CD4-positive, CD25-positive, alpha-beta regulatory T cell (primary cell): ENCODE measurements at regions not wholly inside any gene's neighbourhood (a gene's known extent, or its start where the extent isn't known, plus 50 kb on each side); places are given as distances from the start of the nearest gene placed in this dataset.

ENCODE experiments used
- ATAC-seq, 2 donors: fragments of 150-1000 bp; cut with Tn5 transposase; one replicate each; pipeline ENCODE4 v1.10.0; 2021; ENCODE audit warnings: low read depth in 2 of 2, moderate number of reproducible peaks in 2 of 2, moderate library complexity in 1 of 2
- DNase-seq, 3 donors: peaks; one replicate each; pipeline versions ENCODE4 v3.0.0 to v3.0.0-alpha.2; 2012 to 2022; ENCODE audit warnings: mixed read lengths in 1 of 3
- H3K27ac ChIP-seq: one replicate; pipeline ENCODE4 v1.7.0; 2013; ENCODE audit warnings: mild to moderate bottlenecking, low read length; ENCODE audit not compliant: insufficient read depth, poor library complexity, severe bottlenecking
- H3K27me3 ChIP-seq: one replicate; pipeline ENCODE4 v1.7.0; 2013; ENCODE audit warnings: low read length; ENCODE audit not compliant: control insufficient read depth, insufficient read depth
- H3K36me3 ChIP-seq: one replicate; pipeline ENCODE4 v1.7.0; 2013; ENCODE audit warnings: mild to moderate bottlenecking, low read length, moderate library complexity; ENCODE audit not compliant: control insufficient read depth, insufficient read depth
- H3K4me1 ChIP-seq: 2 replicates; pipeline ENCODE4 v1.7.0; 2013; ENCODE audit warnings: mild to moderate bottlenecking, low read length; ENCODE audit not compliant: insufficient read depth, control insufficient read depth, poor library complexity, severe bottlenecking
- H3K4me3 ChIP-seq: one replicate; pipeline ENCODE4 v1.7.0; 2013; ENCODE audit warnings: low read depth, mild to moderate bottlenecking, low read length, moderate library complexity
- H3K9me3 ChIP-seq, 2 experiments: 1 replicate in 1 of 2; 2 replicates in 1 of 2; pipeline ENCODE4 v1.7.0; 2013; ENCODE audit warnings: low read length in 2 of 2, mild to moderate bottlenecking in 1 of 2, moderate library complexity in 1 of 2; ENCODE audit not compliant: control insufficient read depth in 2 of 2
- H3K27ac Mint-ChIP-seq, 3 donors: one replicate each; pipeline ENCODE4 v1.8.0; 2020 to 2022; ENCODE audit warnings: mild to moderate bottlenecking in 3 of 3, mixed read lengths in 3 of 3, moderate library complexity in 2 of 3
- H3K27me3 Mint-ChIP-seq: one replicate; pipeline ENCODE4 v1.8.0; 2022; ENCODE audit warnings: mild to moderate bottlenecking, mixed read lengths
- H3K36me3 Mint-ChIP-seq: one replicate; pipeline ENCODE4 v1.8.0; 2020; ENCODE audit warnings: mixed read lengths
- H3K4me1 Mint-ChIP-seq, 4 donors: one replicate each; pipeline ENCODE4 v1.8.0; 2020 to 2022; ENCODE audit warnings: mixed read lengths in 4 of 4, mild to moderate bottlenecking in 1 of 4
- H3K4me3 Mint-ChIP-seq, 4 donors: one replicate each; pipeline ENCODE4 v1.8.0; 2020 to 2022; ENCODE audit warnings: mild to moderate bottlenecking in 4 of 4, mixed read lengths in 4 of 4, moderate library complexity in 3 of 4
- H3K9me3 Mint-ChIP-seq, 7 donors: one replicate each; pipeline ENCODE4 v1.8.0; 2020 to 2022; ENCODE audit warnings: mixed read lengths in 7 of 7, mild to moderate bottlenecking in 3 of 7, moderate library complexity in 2 of 7

GRCh38 chr2:139825726-139826125 lies 1045.5 kb upstream of the NXPH2 start:
- H3K27ac Mint-ChIP-seq: no peak overlapping the region
- peaks cover 5 to 16% (median 10%) of the 10 kb centered on the region in 7 donors for H3K9me3 Mint-ChIP-seq
- H3K9me3 ChIP-seq: peaks cover 0 to 6% of the 10 kb centered on the region in 2 experiments
- H3K27me3 Mint-ChIP-seq: no peaks in the 10 kb centered on the region
- no peaks in the 10 kb centered on the region for H3K36me3 Mint-ChIP-seq
- no peaks in the 10 kb centered on the region for H3K4me1 Mint-ChIP-seq
- H3K36me3 ChIP-seq: no peaks in the 10 kb centered on the region
- no peak overlapping the region for H3K4me3 Mint-ChIP-seq
- H3K27ac ChIP-seq: no peak overlapping the region
- no peaks in the 10 kb centered on the region for H3K27me3 ChIP-seq
- ATAC-seq (no peak), DNase-seq (no peak)
- H3K4me1 ChIP-seq: no peaks in the 10 kb centered on the region
- no peak overlapping the region for H3K4me3 ChIP-seq

GRCh38 chr2:139819273-139819796 lies 1039.1 kb upstream of the NXPH2 start:
- no peaks in the 10 kb centered on the region for H3K36me3 ChIP-seq
- peaks cover 3 to 4% of the 10 kb centered on the region in 2 experiments for H3K9me3 ChIP-seq
- no peak overlapping the region for H3K4me3 Mint-ChIP-seq
- no peak overlapping the region for H3K27ac ChIP-seq
- no peak overlapping the region for H3K4me3 ChIP-seq
- ATAC-seq (no peak), DNase-seq (no peak)
- H3K4me1 Mint-ChIP-seq: no peaks in the 10 kb centered on the region
- no peak overlapping the region for H3K27ac Mint-ChIP-seq
- no peaks in the 10 kb centered on the region for H3K27me3 Mint-ChIP-seq
- no peaks in the 10 kb centered on the region for H3K27me3 ChIP-seq
- no peaks in the 10 kb centered on the region for H3K4me1 ChIP-seq
- H3K36me3 Mint-ChIP-seq: no peaks in the 10 kb centered on the region
- peaks cover 2 to 16% (median 11%) of the 10 kb centered on the region in 7 donors for H3K9me3 Mint-ChIP-seq

GRCh38 chr2:139814458-139814857 lies 1034.3 kb upstream of the NXPH2 start:
- ATAC-seq (no peak), DNase-seq (no peak)
- Histone ChIP-seq H3K4me1 (no peaks in the 10 kb centered on the region), H3K27me3 (no peaks in the 10 kb centered on the region), H3K9me3 (peaks cover 3 to 4% of the 10 kb centered on the region in 2 experiments), H3K36me3 (no peaks in the 10 kb centered on the region), H3K27ac (no peak overlapping the region), H3K4me3 (no peak overlapping the region)
- Mint-ChIP-seq H3K27me3 (no peaks in the 10 kb centered on the region), H3K9me3 (peaks cover 0 to 12% (median 8%) of the 10 kb centered on the region in 7 donors), H3K4me1 (no peaks in the 10 kb centered on the region), H3K4me3 (no peak overlapping the region), H3K27ac (no peak overlapping the region), H3K36me3 (no peaks in the 10 kb centered on the region)

- H3K27ac Mint-ChIP-seq: no peak overlapping the region
- Histone ChIP-seq H3K9me3 (peaks cover 0 to 3% of the 10 kb centered on the region in 2 experiments), H3K4me1 (no peaks in the 10 kb centered on the region), H3K27ac (no peak overlapping the region), H3K4me3 (no peak overlapping the region), H3K27me3 (no peaks in the 10 kb centered on the region), H3K36me3 (no peaks in the 10 kb centered on the region)
- no peak for DNase-seq
- no peaks in the 10 kb centered on the region for H3K36me3 Mint-ChIP-seq
- no peak overlapping the region for H3K4me3 Mint-ChIP-seq
- no peaks in the 10 kb centered on the region for H3K27me3 Mint-ChIP-seq
- ATAC-seq: no peak
- H3K4me1 Mint-ChIP-seq: no peaks in the 10 kb centered on the region
- H3K9me3 Mint-ChIP-seq: peaks cover 0 to 12% (median 8%) of the 10 kb centered on the region in 7 donors
Observed at GRCh38 chr2:139813340-139813739, 1033.2 kb upstream of the NXPH2 start.

GRCh38 chr2:139805441-139805840 lies 1025.3 kb upstream of the NXPH2 start:
- H3K9me3 Mint-ChIP-seq: peaks cover 0 to 21% (median 8%) of the 10 kb centered on the region in 7 donors
- H3K27ac Mint-ChIP-seq: no peak overlapping the region
- no peaks in the 10 kb centered on the region for H3K36me3 ChIP-seq
- H3K9me3 ChIP-seq: peaks cover 0 to 3% of the 10 kb centered on the region in 2 experiments
- no peaks in the 10 kb centered on the region for H3K4me1 ChIP-seq
- H3K4me3 ChIP-seq: no peak overlapping the region
- H3K4me1 Mint-ChIP-seq: no peaks in the 10 kb centered on the region
- DNase-seq (no peak), ATAC-seq (no peak)
- H3K4me3 Mint-ChIP-seq: no peak overlapping the region
- no peak overlapping the region for H3K27ac ChIP-seq
- H3K36me3 Mint-ChIP-seq: no peaks in the 10 kb centered on the region
- no peaks in the 10 kb centered on the region for H3K27me3 Mint-ChIP-seq
- H3K27me3 ChIP-seq: no peaks in the 10 kb centered on the region

- H3K4me3 Mint-ChIP-seq: no peak overlapping the region
- H3K27me3 Mint-ChIP-seq: no peaks in the 10 kb centered on the region
- H3K9me3 ChIP-seq: no peaks in the 10 kb centered on the region
- H3K9me3 Mint-ChIP-seq: peaks cover 8 to 19% (median 13%) of the 10 kb centered on the region in 7 donors
- no peaks in the 10 kb centered on the region for H3K27me3 ChIP-seq
- H3K36me3 Mint-ChIP-seq: no peaks in the 10 kb centered on the region
- ATAC-seq (no peak), DNase-seq (no peak)
- H3K36me3 ChIP-seq: no peaks in the 10 kb centered on the region
- no peak overlapping the region for H3K27ac ChIP-seq
- no peak overlapping the region for H3K4me3 ChIP-seq
- H3K4me1 Mint-ChIP-seq: no peaks in the 10 kb centered on the region
- H3K4me1 ChIP-seq: no peaks in the 10 kb centered on the region
- H3K27ac Mint-ChIP-seq: no peak overlapping the region
Observed at GRCh38 chr2:139798391-139798790, 1018.2 kb upstream of the NXPH2 start.

GRCh38 chr2:139790807-139791752 lies 1010.9 kb upstream of the NXPH2 start:
- no peaks in the 10 kb centered on the region for H3K36me3 Mint-ChIP-seq
- H3K9me3 Mint-ChIP-seq: peaks cover under 1 to 49% (median 7%) of the 10 kb centered on the region in 7 donors
- no peak overlapping the region for H3K4me3 ChIP-seq
- H3K27me3 ChIP-seq: no peaks in the 10 kb centered on the region
- H3K27ac ChIP-seq: no peak overlapping the region
- ATAC-seq (no peak), DNase-seq (no peak)
- H3K27me3 Mint-ChIP-seq: no peaks in the 10 kb centered on the region
- no peak overlapping the region for H3K27ac Mint-ChIP-seq
- peaks cover 0 to 2% of the 10 kb centered on the region in 2 experiments for H3K9me3 ChIP-seq
- no peaks in the 10 kb centered on the region for H3K36me3 ChIP-seq
- no peak overlapping the region for H3K4me3 Mint-ChIP-seq
- no peaks in the 10 kb centered on the region for H3K4me1 ChIP-seq
- H3K4me1 Mint-ChIP-seq: no peaks in the 10 kb centered on the region
